ENCODE measurements at regions not wholly inside any gene's neighbourhood (a gene's known extent, or its start where the extent isn't known, plus 50 kb on each side); places are given as distances from the start of the nearest gene placed in this dataset.

DNA sequence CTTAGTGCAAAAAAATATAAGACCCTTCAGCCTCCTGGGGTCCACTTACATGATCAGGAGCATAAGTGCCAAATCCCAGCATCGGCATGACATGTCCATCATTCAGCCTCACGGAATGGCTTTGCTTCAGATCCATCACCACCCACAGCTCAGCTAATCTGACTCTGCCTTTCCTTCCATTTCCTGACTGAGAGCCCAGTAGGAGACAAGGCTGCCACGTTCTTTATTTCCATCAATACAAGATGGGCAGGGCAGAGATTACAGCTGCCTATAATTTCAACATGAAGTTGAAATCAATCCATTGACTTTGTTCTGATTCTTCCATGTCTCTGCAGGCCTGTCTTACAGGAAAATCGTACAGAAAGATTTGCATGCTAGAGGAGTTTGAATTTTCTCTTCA is 76.4 kb upstream of the UCN3 start:
- TF ChIP-seq, protein P1, sequence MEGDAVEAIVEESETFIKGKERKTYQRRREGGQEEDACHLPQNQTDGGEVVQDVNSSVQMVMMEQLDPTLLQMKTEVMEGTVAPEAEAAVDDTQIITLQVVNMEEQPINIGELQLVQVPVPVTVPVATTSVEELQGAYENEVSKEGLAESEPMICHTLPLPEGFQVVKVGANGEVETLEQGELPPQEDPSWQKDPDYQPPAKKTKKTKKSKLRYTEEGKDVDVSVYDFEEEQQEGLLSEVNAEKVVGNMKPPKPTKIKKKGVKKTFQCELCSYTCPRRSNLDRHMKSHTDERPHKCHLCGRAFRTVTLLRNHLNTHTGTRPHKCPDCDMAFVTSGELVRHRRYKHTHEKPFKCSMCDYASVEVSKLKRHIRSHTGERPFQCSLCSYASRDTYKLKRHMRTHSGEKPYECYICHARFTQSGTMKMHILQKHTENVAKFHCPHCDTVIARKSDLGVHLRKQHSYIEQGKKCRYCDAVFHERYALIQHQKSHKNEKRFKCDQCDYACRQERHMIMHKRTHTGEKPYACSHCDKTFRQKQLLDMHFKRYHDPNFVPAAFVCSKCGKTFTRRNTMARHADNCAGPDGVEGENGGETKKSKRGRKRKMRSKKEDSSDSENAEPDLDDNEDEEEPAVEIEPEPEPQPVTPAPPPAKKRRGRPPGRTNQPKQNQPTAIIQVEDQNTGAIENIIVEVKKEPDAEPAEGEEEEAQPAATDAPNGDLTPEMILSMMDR (IDR thresholded peaks at IDR 0.05; ENCODE audit: low read depth, low read length): no peak
- no peak for TF ChIP-seq EZH2phosphoT487 (IDR thresholded peaks at IDR 0.05; ENCODE audit: low read depth)

Data from OCI-LY3 (cell line).